HG03095 (cell line): ENCODE measurements at regions not wholly inside any gene's neighbourhood (a gene's known extent, or its start where the extent isn't known, plus 50 kb on each side); places are given as distances from the start of the nearest gene placed in this dataset.
"Not testable (repeated sequence)": the region's sequence is repeated elsewhere in the genome, so short reads cannot be mapped to it uniquely, and the experiment has no call there.

ENCODE experiments used
- ATAC-seq: cut with Tn5 transposase; IDR thresholded peaks from one replicate; pipeline ENCODE4 v1.9.1; 2021; ENCODE audit warnings: moderate library complexity; ENCODE audit not compliant: unreplicated experiment

DNA sequence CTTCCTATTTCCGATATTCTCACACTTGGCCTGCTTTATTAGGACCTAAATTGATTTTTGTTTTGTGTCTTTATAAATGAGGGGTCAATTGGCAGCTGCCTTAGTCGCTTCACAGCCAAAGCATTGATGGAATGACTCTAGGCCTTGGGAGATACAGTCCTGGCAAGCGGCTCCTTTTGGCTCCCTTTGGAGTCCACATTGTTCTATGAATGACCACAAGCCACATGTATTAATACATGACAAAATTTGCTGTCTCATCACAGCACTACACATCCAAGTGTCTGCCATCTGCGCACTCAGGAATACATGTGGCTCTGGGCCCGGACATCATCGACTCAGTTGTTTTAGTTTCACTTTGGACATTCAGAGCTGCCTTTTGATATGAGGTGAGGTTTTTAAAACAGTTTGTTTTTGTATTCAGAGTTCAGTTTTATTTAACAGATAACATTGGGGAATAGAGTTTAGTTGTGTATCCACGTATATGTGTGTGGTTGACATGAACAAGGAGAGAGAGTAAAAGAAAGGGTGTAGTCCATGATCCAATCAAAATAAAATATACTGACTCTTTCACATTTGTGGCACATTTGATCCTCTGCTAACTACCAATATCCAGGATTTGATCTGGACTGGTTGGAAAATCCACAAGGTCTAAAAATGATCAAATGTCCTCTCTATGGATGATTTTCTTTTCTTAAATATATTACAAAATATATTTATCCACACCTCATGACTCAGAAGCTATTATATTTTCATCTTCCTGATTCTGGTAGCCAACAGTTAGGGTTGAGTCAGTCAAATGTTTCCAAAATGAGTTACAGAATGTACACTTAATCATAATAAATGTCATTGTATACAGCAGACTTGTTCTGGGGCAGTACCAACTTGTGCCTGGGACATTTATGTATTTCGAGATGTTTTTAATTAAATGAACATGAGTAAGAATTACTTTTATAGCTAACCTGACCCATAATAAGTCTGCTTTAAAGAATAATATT lies 114.0 kb upstream of the MTAP start:
- no peak for ATAC-seq

DNA sequence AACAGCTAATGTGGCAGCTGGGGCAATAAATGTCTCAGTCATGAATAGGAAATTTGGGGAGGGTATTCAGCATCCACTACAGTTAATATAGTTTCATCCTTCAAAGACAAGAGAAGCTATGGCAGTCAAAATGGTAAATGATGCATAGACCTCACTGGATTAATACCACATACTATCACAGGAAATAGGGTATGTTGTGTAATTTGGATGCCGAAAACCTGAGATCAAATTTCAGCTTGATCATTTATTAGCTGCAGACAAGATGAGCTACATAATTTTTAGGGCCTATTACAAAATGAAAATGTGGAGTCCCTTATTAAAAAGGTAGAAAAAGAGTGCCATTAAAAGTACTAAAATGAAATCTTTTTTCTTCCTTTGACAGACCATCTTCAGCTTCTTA lies 112.6 kb upstream of the MTAP start:
- ATAC-seq = no peak

DNA sequence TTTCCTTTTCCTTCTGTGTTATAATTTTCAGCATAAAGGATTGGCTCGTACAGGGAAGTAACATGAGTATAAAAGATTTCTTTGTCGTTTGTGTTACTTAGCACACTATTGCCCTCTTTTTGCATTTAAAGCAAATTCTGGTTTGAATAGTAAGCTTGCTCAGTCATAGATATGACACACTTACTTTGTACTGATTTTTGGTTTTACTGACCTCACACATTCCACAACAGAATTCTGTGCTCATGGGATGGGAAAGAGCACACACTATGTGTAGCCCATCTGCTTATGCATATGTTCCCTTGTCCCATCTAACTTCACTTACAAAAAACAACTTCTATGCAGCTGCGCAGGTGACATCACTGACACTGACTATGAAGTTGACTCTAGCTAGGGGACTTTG lies 111.9 kb upstream of the MTAP start:
- ATAC-seq = no peak

DNA sequence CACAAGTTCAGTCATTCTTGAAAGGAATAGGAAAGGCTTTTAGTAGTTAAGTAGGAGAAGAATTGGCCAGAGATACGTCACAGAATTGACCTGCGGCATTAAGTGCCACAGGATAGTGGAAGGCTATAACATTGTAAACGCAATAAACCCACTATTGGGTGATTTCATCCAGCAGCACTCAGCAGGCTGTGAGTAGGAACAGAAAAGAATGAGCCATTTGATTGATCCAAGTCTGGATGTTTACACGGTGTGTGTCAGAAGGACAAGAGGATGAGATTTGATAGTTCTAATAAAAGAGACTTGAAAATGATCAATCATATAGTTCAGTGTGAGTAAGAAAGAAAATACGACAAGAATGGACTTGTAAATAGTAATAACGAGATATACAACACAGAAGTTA lies 110.0 kb upstream of the MTAP start:
- no peak for ATAC-seq

DNA sequence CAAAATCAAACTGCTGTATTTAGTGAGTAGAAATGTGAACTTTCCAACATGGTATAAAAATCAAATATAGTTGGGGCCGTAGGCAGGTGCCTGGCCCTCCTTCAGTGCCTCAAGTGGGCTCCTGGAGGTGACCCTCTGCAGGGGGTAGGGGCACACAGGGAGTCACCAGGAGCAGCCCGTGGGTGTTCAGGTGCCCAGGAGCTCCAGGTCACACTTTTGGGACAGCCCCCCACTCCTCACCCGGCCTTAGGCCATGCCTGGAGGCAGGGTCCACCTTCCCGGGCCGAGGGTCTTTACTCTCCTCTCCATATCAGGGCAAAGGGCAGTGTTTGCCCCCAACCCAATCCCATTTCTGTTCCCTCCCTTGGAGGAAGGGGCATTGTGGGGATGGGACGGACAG lies 108.0 kb upstream of the MTAP start:
- no peak for ATAC-seq

DNA sequence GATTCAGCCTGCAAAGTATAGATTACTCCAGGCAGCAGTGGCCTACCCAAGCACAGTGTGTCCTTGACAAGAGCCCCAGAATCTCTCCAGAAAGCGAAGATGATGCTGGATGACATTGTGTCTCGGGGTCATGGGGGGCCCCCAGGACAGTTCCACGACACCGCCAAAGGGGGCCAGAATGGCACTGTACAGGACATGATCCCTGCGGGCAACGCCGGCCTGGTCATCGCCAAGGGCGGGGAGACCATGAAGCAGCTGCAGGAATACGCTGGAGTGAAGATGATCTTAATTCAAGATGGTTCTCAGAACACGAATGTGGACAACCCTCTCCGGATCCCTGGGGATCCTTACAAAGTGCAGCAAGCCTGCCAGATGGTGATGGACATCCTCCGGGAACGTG lies 107.0 kb upstream of the MTAP start:
- no peak for ATAC-seq

DNA sequence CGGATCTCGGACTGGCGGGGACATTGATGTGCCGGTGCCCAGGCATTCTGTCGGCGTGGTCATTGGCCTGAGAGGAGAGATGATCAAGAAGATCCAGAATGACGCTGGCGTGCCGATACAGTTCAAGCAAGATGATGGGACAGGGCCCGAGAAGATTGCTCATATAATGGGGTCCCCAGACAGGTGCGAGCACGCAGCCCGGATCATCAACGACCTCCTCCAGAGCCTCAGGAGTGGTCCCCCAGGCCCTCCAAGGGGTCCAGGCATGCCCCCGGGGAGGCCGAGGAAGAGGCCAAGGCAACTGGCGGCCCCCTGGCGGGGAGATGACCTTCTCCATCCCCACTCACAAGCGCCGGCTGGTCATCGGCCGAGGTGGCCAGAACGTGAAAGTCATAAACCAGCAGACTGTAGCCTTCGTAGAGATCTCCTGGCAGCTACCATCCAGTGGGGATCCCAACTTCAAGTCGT lies 106.5 kb upstream of the MTAP start:
- no peak for ATAC-seq

DNA sequence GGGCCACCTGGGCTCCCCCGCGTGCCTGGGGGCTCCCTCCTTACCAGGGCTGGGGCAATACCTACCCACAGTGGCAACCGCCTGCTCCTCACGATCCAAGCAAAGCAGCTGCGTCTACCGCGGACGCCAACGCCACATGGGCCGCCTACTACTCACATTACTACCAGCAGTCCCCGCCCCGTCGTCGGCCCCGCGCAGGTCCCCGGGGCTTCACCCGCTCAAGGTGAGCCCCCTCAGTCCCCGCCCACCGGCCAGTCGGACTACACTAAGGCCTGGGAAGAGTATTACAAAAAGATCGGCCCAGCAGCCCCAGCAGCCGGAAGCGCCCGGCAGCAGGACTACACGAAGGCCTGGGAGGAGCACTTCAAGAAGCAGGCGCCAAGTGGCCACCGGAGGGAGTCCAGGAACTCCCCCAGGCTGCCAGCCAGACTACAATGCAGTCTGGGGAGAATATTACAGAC lies 106.0 kb upstream of the MTAP start:
- no peak for ATAC-seq

DNA sequence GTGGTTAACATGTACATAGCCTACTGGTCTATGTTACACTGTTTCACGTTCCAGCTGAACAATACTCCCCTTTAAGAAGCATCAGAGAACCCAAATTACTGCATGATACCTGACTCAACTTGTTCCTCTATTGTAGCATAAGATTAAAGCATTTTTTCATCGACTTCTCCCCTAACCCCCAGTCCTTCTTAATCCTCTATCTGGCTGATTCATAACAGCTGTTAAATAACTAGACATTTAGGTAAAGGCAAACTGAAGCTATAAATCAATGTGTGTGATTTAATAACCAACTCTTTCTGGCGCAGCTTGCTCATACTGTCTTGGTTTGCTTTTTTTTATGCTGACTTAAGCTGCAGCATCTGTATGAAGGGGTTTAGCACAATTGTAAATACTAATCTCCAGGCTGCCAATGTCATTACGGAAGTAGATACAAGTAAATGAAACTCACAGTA lies 94.2 kb upstream of the MTAP start:
- no peak for ATAC-seq

DNA sequence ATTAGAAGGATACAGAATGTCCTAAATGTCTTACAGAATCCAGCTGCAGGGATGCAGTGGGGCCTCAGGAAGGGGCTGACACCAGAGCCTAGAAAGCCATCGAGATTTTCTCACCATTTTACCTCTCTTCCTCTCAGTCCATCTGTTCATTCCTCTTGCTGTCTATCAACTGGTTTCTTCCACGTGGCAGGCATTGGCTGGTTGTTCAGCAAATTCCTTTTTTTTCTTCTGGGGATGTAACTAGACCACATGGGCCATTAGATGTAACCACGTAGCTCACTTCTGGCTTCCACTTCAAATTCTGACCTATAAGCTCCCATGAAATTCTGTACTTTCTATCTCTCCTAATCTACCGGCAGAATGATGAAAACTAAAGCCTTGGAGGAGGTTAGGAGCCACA lies 93.6 kb upstream of the MTAP start:
- ATAC-seq = no peak

DNA sequence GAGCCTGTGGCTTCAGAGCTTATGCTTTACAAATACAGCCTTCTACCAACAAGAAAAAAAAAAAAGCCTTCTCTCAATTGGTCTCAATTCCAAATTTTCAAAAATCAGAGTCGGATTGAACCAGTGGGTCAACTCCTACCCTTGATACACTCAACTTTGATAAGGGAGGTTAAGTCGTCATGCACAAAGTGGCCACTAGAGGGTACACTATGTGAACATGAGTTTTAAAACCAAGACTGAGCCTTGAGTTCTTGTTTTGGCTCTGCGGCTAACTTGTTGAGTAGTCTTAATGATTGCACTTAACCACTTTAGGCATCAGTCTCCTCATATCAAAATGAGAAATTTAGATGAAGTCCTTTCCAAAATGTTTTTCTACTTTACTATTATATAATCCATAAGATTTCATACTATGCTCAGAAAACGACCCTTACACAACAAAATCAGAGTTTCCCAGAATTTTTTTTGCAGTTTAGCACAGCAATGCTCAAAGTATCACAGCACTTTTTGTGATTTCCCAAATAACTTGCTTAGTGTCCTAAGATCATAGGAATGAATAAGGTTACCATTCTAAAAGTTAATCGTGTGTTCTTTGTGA lies 92.9 kb upstream of the MTAP start:
- ATAC-seq = peak; percentile 48

DNA sequence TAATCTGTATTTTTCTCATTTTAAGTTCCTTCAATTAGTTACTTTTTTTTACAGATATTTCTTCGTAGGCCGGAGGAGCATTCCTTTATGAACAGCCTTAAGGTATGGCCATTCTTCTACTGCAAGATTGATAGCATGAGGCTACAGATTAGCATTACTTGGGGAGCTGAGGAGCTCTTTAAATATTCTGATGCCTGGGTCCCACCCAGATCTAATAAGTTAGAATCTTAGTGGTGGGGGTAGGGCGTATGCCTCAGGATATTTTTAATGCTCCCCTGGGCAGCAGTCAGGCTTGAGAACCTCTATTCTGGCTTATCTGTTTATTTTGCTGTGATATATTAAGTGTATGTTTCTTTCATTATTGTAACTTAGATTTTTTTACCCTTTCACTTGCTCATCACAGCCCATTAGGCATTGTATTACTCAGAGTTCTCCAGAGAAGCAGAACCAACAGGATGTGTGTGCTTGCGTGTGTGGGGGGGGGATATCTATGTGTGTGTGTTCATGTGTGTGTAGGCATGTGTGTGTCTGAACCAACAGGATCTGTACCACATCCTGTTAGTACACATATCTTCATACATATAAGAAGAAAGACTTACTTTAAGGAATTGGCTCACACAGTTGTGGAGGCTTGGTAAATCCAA lies 91.8 kb upstream of the MTAP start:
- no peak for ATAC-seq

DNA sequence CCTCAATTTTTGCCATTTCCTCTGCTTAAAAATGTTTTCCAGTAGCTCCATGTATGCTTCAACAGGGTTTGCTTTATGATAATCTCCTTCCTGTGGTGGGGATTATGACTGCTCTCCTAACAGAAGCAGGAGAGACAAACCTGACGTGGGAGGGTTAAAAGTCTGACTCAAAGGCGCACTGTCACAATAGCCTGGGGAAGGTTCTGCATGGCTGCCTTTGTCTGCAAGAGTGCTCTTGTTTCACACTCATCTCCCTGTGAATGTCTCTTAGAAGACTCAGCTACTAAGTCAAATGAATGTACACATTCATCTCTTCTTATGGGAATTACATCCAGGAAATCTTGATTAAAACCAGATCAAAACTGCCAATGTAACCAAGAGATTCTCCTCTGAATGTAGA lies 90.9 kb upstream of the MTAP start:
- no peak for ATAC-seq

DNA sequence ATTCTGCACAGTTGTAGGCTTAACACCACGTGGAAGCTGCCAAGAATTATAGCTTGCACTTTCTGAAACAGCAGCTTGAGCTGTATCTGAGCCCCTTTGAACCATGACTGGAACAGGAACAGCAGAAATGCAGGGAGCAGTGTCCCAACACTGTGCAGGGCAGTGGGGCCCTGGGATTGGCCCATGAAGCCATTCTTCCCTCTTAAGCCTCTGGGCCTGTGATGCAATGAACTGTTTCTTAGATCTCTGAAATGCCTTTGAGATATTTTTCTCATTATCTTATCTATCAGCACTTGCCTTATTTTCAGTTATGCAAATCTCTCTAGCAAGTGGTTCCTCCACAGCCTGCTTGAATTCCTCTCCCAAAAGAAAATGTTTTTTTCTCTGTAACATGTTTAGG lies 87.0 kb upstream of the MTAP start:
- ATAC-seq = no peak

DNA sequence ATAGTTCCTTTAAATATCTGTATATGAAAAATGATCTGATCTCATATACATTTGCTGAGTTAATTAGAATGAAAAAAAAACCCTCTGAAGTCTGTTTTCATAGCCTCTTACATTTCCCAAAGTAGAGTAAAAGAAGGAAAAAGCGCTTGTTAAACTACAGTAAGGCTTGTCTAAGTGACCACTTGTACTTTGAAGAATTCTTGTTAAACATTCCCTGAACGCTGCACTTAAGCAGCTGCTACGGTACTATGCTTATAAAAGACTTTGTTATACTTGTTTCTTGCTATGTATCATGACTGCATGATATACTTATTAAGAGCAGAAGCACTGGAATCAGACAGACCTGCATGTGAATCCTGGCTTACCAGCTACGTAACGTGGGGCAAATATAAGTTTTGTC lies 81.7 kb upstream of the MTAP start:
- ATAC-seq = no peak

DNA sequence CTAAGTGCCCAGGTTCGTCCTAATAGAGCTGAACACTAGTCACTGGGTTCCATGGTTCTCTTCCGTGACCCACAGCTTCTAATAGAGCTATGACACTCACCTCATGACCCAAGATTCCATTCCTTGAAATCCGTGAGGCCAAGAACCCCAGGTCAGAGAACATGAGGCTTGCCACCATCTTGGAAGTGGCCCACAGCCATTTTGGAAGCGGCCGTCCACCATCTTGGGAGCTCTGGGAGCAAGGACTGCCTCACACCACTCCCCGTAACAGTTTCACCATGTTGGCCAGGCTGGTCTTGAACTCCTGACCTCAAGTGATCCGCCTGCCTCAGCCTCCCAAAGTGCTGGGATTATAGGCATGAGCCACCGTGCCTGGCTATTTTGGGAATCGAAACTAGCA lies 75.0 kb upstream of the MTAP start:
- ATAC-seq = not testable (repeated sequence)

DNA sequence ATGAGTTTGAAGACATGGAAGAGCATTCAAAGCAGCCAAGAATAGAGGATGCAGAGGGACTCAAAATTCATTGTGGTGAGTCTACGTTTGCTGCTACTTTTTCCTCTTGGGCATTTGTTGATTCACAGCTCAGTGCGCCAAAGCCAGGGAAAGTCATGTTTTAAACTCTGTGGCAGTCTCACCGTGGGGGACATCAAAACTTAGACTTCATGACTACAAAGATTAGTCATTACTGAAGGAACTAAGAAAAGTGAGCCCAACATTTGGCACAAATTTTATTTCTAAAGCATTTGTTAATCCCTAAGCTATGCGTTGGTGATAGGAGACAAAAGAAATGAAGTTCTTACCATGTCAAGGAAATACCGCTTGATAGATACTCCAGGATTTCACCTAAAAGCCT lies 73.7 kb upstream of the MTAP start:
- ATAC-seq = no peak

DNA sequence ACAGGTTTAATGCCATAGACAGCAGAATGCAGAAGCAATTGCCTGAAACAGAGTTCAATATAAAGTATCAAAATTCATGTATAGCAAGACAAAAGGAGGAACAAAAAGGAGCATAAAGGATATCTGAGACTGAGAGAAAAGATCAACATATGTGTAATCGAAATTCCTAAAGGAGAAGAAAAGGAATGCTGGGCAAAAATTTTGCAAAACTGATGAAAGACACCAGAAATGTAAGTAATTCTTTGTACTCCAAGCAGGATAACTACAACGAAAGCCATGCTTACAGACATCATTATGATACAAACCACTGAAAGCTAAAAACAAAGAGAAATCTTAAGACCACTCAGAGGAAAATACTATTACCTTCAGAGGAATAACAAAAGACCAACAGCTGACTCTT lies 72.8 kb upstream of the MTAP start:
- ATAC-seq = no peak

DNA sequence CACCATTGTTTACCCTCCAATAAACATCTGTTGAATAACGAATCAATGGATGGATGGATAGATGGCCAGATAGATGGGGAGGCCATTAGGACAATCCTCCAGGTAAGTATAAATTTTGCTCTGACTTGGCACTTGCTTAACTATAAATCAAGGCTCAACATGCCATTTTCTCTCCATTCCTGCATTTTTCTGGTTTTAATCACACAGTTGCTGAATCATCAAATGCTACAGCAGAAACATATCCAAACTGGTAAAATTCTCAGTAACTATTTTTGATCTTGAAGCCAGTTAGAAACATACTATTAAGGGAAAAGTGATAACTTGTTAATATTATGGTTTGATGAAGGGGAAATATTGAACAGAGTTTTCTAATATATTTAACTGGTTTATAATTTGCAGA lies 71.5 kb upstream of the MTAP start:
- no peak for ATAC-seq

DNA sequence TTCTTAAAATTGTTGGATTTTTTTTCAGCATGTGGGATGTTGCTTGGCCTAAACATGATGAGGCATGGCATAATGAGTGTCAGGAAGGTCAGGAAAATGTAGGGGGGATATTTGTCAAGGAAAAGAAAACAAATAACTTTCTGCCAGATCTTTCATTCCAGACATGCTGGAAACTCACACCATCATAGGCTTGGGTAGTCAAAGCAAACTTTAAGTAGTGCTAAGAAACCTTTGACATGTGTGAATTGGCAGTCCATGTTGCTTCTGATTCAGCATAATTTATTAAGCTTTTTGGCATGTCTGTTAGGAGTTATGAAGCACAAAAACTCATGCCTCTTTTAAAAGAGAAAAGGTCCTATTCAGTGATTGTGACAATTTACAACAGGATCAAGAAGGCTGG lies 61.3 kb upstream of the MTAP start:
- ATAC-seq = no peak

DNA sequence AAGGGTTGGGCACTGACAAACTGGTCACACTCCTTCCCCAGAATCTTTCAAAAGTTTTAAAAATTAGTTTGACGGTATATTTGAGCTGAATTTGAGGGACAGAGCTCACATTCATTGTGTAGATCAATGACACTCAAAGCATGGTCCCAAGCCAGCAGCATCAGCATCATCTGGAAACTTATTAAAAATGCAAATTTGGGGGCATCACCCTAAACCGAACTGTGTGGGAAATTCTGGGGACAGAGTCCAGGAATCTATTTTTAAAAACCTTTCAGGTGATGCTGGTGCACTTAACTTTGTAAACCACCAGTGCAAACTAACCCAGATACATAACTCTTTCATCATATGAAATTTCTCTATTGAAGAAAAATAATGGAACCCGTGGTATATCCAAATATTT lies 58.1 kb upstream of the MTAP start:
- ATAC-seq = no peak

DNA sequence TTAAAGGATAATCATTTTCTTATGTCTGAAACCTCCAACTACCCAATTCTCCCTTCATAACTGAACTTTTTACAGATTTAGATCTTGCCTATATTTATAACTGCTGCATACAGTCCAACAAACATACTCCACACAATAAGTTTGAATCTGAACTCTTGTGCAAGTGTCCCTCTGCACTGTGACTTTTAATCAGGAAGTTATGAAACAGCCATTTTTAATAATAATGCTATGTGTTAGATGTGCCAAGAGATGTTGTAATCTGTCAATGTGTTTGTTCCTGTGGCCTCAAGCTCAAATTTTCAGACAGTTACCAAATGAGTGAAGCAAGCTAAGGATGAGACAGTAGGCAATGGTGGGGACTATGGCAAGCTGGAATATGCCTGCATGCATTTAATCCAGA lies 57.6 kb upstream of the MTAP start:
- ATAC-seq = no peak
